LNCaP clone FGC (cell line): ENCODE measurements at regions not wholly inside any gene's neighbourhood (a gene's known extent, or its start where the extent isn't known, plus 50 kb on each side); places are given as distances from the start of the nearest gene placed in this dataset.

Source experiments
- DNase-seq: peaks from one replicate; pipeline ENCODE4 v3.0.0-alpha.2; 2011; ENCODE audit warnings: low read depth
- H3K4me3 ChIP-seq: 2 replicates; pipeline ENCODE4 v1.5.1; 2011; ENCODE audit warnings: mild to moderate bottlenecking, low read depth, low read length, control low read depth
- CTCF ChIP-seq: IDR thresholded peaks from 2 replicates; pipeline ENCODE4 v1.5.1; 2012; ENCODE audit warnings: mild to moderate bottlenecking; ENCODE audit not compliant: control insufficient read depth, insufficient read depth; ENCODE audit errors: extremely low read depth

GRCh38 chr13:64867856-64868255, 2362.3 kb downstream of the PCDH9 start:
- DNase-seq, result no peak
- TF ChIP-seq CTCF, result no peak

GRCh38 chr13:64866331-64866730, 2363.8 kb downstream of the PCDH9 start:
- DNase-seq, result no peak
- TF ChIP-seq CTCF, result no peak
- no peak overlapping the region for H3K4me3 ChIP-seq

More at GRCh38 chr13:64867856-64868255, 2362.3 kb downstream of the PCDH9 start:
- no peak overlapping the region for H3K4me3 ChIP-seq

- DNase-seq, result no peak
- no peak overlapping the region for H3K4me3 ChIP-seq
- no peak for TF ChIP-seq CTCF
Measured at GRCh38 chr13:64855506-64855905, 2374.6 kb downstream of the PCDH9 start.

GRCh38 chr13:64850017-64850416, 2380.1 kb downstream of the PCDH9 start:
- no peak for TF ChIP-seq CTCF
- H3K4me3 ChIP-seq, result no peak overlapping the region
- DNase-seq, result no peak

GRCh38 chr13:64849196-64849595, 2380.9 kb downstream of the PCDH9 start:
- DNase-seq, result no peak
- no peak for TF ChIP-seq CTCF
- H3K4me3 ChIP-seq, result no peak overlapping the region

- H3K4me3 ChIP-seq, result no peak overlapping the region
- no peak for TF ChIP-seq CTCF
- no peak for DNase-seq
Measured at GRCh38 chr13:64847767-64848166, 2382.4 kb downstream of the PCDH9 start.

GRCh38 chr13:64845110-64845509, 2385.0 kb downstream of the PCDH9 start:
- TF ChIP-seq CTCF, result no peak
- H3K4me3 ChIP-seq, result no peak overlapping the region
- DNase-seq, result no peak
